ENCODE measurements at regions not wholly inside any gene's neighbourhood (a gene's known extent, or its start where the extent isn't known, plus 50 kb on each side); places are given as distances from the start of the nearest gene placed in this dataset.

- no peak for TF ChIP-seq CTCF (conservative IDR thresholded peaks at IDR 0.05)
- no peak for TF ChIP-seq ZFX (IDR thresholded peaks at IDR 0.05)
Observed at GRCh38 chr5:173703466-173703865, 87.0 kb upstream of the BOD1 start.

Measured in C4-2B (cell line).